K562 (cell line): ENCODE measurements at regions not wholly inside any gene's neighbourhood (a gene's known extent, or its start where the extent isn't known, plus 50 kb on each side); places are given as distances from the start of the nearest gene placed in this dataset.

Source experiments
- CREBBP ChIP-seq: IDR thresholded peaks from one replicate; pipeline ENCODE4 v1.6.1; 2012; ENCODE audit warnings: low read depth, mild to moderate bottlenecking, control low read depth, inconsistent platforms, low read length
- CTCF ChIP-seq, 3 experiments: IDR thresholded peaks in 2 of 3; conservative IDR thresholded peaks in 1 of 3; 2 replicates each; pipeline ENCODE4 v1.5.1; 2011 to 2012; ENCODE audit warnings: low read length in 3 of 3, mild to moderate bottlenecking in 3 of 3, control low read depth in 2 of 3, improper control_type of control experiment in 1 of 3, inconsistent platforms in 1 of 3, low read depth in 1 of 3, mixed read lengths in 1 of 3, moderate library complexity in 1 of 3; ENCODE audit not compliant: insufficient read depth in 2 of 3
- ELK1 ChIP-seq: sonication (generic); formaldehyde crosslinking; IDR thresholded peaks from 2 replicates; pipeline ENCODE4 v1.8.1; 2022; ENCODE audit warnings: missing genetic modification reagents
- EZH2 ChIP-seq: IDR thresholded peaks from 2 replicates; pipeline ENCODE4 v1.6.1; 2012; ENCODE audit warnings: low read depth, mild to moderate bottlenecking, inconsistent platforms, low read length, borderline replicate concordance
- GABPB1 ChIP-seq: sonication (generic); formaldehyde crosslinking; IDR thresholded peaks from 2 replicates; pipeline ENCODE4 v1.8.0; 2022; ENCODE audit warnings: mild to moderate bottlenecking, missing genetic modification reagents
- HDAC6 ChIP-seq: IDR thresholded peaks from 2 replicates; pipeline ENCODE4 v1.6.1; 2012; ENCODE audit warnings: low read depth, mild to moderate bottlenecking, control low read depth, inconsistent platforms, low read length, moderate library complexity
- POLR2A ChIP-seq: fragments of 450-650 bp; conservative IDR thresholded peaks from 2 replicates; pipeline ENCODE4 v1.6.1; 2016
- TARDBP ChIP-seq: fragments of 450-650 bp; IDR thresholded peaks from 2 replicates; pipeline ENCODE4 v1.6.1; 2016
- ZNF24 ChIP-seq: fragments of 450-650 bp; IDR thresholded peaks from 2 replicates; pipeline ENCODE4 v1.6.1; 2016

- TF ChIP-seq CTCF (IDR thresholded peaks at IDR 0.05 in 2 of 3, conservative IDR thresholded peaks at IDR 0.05 in 1 of 3; ENCODE audit: insufficient read depth in 2 of 3, low read depth in 1 of 3, low read length in 3 of 3): no peak
- no peak for TF ChIP-seq TARDBP
- TF ChIP-seq CREBBP: no peak
- no peak for TF ChIP-seq ELK1 (CRISPR knock-in tag)
- TF ChIP-seq POLR2A: no peak
- no peak for TF ChIP-seq ZNF24
- TF ChIP-seq HDAC6: no peak
- TF ChIP-seq EZH2: no peak
- TF ChIP-seq GABPB1: no peak
Measured at GRCh38 chr4:138749303-138749702, 266.3 kb upstream of the NOCT start.
